IMR-90 (cell line): ENCODE measurements at regions not wholly inside any gene's neighbourhood (a gene's known extent, or its start where the extent isn't known, plus 50 kb on each side); places are given as distances from the start of the nearest gene placed in this dataset.

Experiments used
- ATAC-seq: fragments of 200-7000 bp; cut with Tn5 transposase; 2 replicates; pipeline ENCODE4 v1.9.1; 2020; ENCODE audit warnings: low read depth, mild to moderate bottlenecking, moderate library complexity
- BruUV-seq: library from RNA; stranded (reverse); fragments of 400-500 nt; replicated peaks from 2 replicates; lab custom pipeline; 2021; lab: Mats Ljungman, UMichigan
- CTCF ChIA-PET: fragments of 300-600 bp; formaldehyde crosslinking; extraction: SDS; loops from one replicate; lab custom pipeline; 2021; ENCODE audit warnings: antibody characterized with exemption; lab: Yijun Ruan, JAX
- POLR2A ChIA-PET: fragments of 300-600 bp; sonication (Branson Sonifier 250); formaldehyde crosslinking; loops from one replicate; lab custom pipeline; 2022; ENCODE audit warnings: antibody characterized with exemption; ENCODE audit not compliant: unreplicated experiment; lab: Charles Lee
- DNase-seq: peaks from one replicate; pipeline ENCODE4 v3.0.0; 2013
- H2AFZ ChIP-seq: replicated peaks from 2 replicates; pipeline ENCODE3; 2013; ENCODE audit warnings: low read length, mild to moderate bottlenecking; ENCODE audit not compliant: poor library complexity
- H2AK5ac ChIP-seq: 2 replicates; pipeline ENCODE4 v1.6.1; 2013; ENCODE audit warnings: low read depth, low read length, inconsistent platforms
- H2AK9ac ChIP-seq: replicated peaks from 2 replicates; pipeline ENCODE3; 2013; ENCODE audit warnings: mild to moderate bottlenecking, low read depth, low read length, moderate library complexity; ENCODE audit not compliant: poor library complexity
- H2BK120ac ChIP-seq: 2 replicates; pipeline ENCODE4 v1.6.1; 2013; ENCODE audit warnings: low read depth, low read length, inconsistent platforms
- H2BK15ac ChIP-seq: 3 replicates; pipeline ENCODE4 v1.6.1; 2013; ENCODE audit warnings: low read depth, low read length, inconsistent platforms
- H2BK20ac ChIP-seq: 2 replicates; pipeline ENCODE4 v1.6.1; 2013; ENCODE audit warnings: low read depth, mild to moderate bottlenecking, inconsistent platforms, low read length, moderate library complexity
- H2BK5ac ChIP-seq: 2 replicates; pipeline ENCODE4 v1.6.1; 2013; ENCODE audit warnings: mild to moderate bottlenecking, low read depth, low read length, inconsistent platforms; ENCODE audit not compliant: poor library complexity, severe bottlenecking
- H3K14ac ChIP-seq: replicated peaks from 2 replicates; pipeline ENCODE4 v1.6.1; 2013; ENCODE audit warnings: low read depth, low read length, inconsistent platforms
- H3K18ac ChIP-seq: 2 replicates; pipeline ENCODE4 v1.6.1; 2013; ENCODE audit warnings: low read depth, low read length, control low read depth
- H3K23ac ChIP-seq: 2 replicates; pipeline ENCODE4 v1.6.1; 2013; ENCODE audit warnings: low read depth, low read length, inconsistent platforms
- H3K27ac ChIP-seq: 2 replicates; pipeline ENCODE4 v1.5.1; 2013; ENCODE audit warnings: mild to moderate bottlenecking, control low read depth, low read length; ENCODE audit not compliant: insufficient read depth
- H3K27me3 ChIP-seq: 2 replicates; pipeline ENCODE4 v1.6.1; 2013; ENCODE audit warnings: low read length; ENCODE audit not compliant: control insufficient read depth, insufficient read depth
- H3K36me3 ChIP-seq: 2 replicates; pipeline ENCODE4 v1.6.1; 2013; ENCODE audit warnings: low read length, mixed read lengths; ENCODE audit not compliant: control insufficient read depth, insufficient read depth
- H3K4ac ChIP-seq: 2 replicates; pipeline ENCODE4 v1.6.1; 2013; ENCODE audit warnings: low read depth, low read length, inconsistent platforms
- H3K4me1 ChIP-seq: 2 replicates; pipeline ENCODE4 v1.6.1; 2013; ENCODE audit warnings: low read length, mixed read lengths; ENCODE audit not compliant: control insufficient read depth, insufficient read depth
- H3K4me2 ChIP-seq: 2 replicates; pipeline ENCODE4 v1.6.1; 2013; ENCODE audit warnings: low read depth, mild to moderate bottlenecking, control low read depth, low read length, moderate library complexity
- H3K4me3 ChIP-seq: 2 replicates; pipeline ENCODE4 v1.5.1; 2013; ENCODE audit warnings: low read depth, mild to moderate bottlenecking, control low read depth, low read length, moderate library complexity; ENCODE audit not compliant: insufficient read depth
- H3K56ac ChIP-seq: 2 replicates; pipeline ENCODE4 v1.6.1; 2013; ENCODE audit warnings: low read length, inconsistent platforms; ENCODE audit not compliant: insufficient read depth; ENCODE audit errors: extremely low read depth
- H3K79me1 ChIP-seq, 2 experiments: 2 replicates each; pipeline ENCODE4 v1.6.1; 2013; ENCODE audit warnings: low read length in 2 of 2, inconsistent platforms in 1 of 2, low read depth in 1 of 2
- H3K9ac ChIP-seq: 2 replicates; pipeline ENCODE4 v1.6.1; 2013; ENCODE audit warnings: low read depth, low read length, control low read depth
- H3K9me1 ChIP-seq: 2 replicates; pipeline ENCODE4 v1.6.1; 2013; ENCODE audit warnings: low read length, inconsistent platforms; ENCODE audit not compliant: insufficient read depth
- H3K9me3 ChIP-seq: 2 replicates; pipeline ENCODE4 v1.6.1; 2013; ENCODE audit warnings: low read length; ENCODE audit not compliant: control insufficient read depth, insufficient read depth
- H4K20me1 ChIP-seq: 2 replicates; pipeline ENCODE4 v1.6.1; 2013; ENCODE audit warnings: low read length, inconsistent platforms; ENCODE audit not compliant: insufficient read depth
- H4K5ac ChIP-seq: 2 replicates; pipeline ENCODE4 v1.6.1; 2013; ENCODE audit warnings: mild to moderate bottlenecking, low read depth, low read length, control low read depth
- H4K8ac ChIP-seq, 2 experiments: 2 replicates each; pipeline ENCODE4 v1.6.1; 2013; ENCODE audit warnings: low read depth in 2 of 2, low read length in 2 of 2, control low read depth in 1 of 2, inconsistent platforms in 1 of 2
- H4K91ac ChIP-seq: 2 replicates; pipeline ENCODE4 v1.6.1; 2013; ENCODE audit warnings: low read depth, low read length, inconsistent platforms; ENCODE audit not compliant: insufficient read depth
- BHLHE40 ChIP-seq: fragments of 150-350 bp; IDR thresholded peaks from 2 replicates; pipeline ENCODE4 v1.6.1; 2016; ENCODE audit warnings: mild to moderate bottlenecking, low read depth, low read length
- CEBPB ChIP-seq: IDR thresholded peaks from 2 replicates; pipeline ENCODE4 v1.6.1; 2012; ENCODE audit warnings: low read depth, low read length, improper control_type of control experiment
- CHD1 ChIP-seq: IDR thresholded peaks from 2 replicates; pipeline ENCODE4 v1.6.1; 2012; ENCODE audit warnings: low read depth, low read length, improper control_type of control experiment
- CTCF ChIP-seq: conservative IDR thresholded peaks from 2 replicates; pipeline ENCODE4 v1.5.1; 2012; ENCODE audit warnings: mild to moderate bottlenecking, low read depth, low read length, improper control_type of control experiment
- MAFK ChIP-seq: IDR thresholded peaks from 2 replicates; pipeline ENCODE4 v1.6.1; 2012; ENCODE audit warnings: low read depth, low read length, improper control_type of control experiment
- POLR2A ChIP-seq: IDR thresholded peaks from 2 replicates; pipeline ENCODE4 v1.6.1; 2012; ENCODE audit warnings: mild to moderate bottlenecking, low read depth, low read length
- RAD21 ChIP-seq: IDR thresholded peaks from 2 replicates; pipeline ENCODE4 v1.6.1; 2012; ENCODE audit warnings: low read length, improper control_type of control experiment
- RFX5 ChIP-seq: IDR thresholded peaks from 2 replicates; pipeline ENCODE4 v1.8.0; 2012; ENCODE audit warnings: low read depth, mild to moderate bottlenecking, low read length, moderate library complexity
- SMC3 ChIP-seq: fragments of 150-350 bp; IDR thresholded peaks from 2 replicates; pipeline ENCODE4 v1.6.1; 2016; ENCODE audit warnings: low read depth, mild to moderate bottlenecking, antibody characterized with exemption, low read length, moderate library complexity
- WGBS, 2 experiments: methylation state at CpG; one replicate each; pipeline versions ENCODE4 v1.1.5 to v1.1.7; 2013; ENCODE audit warnings: missing lambda C conversion rate in 2 of 2; ENCODE audit not compliant: insufficient read length in 1 of 2; ENCODE audit errors: extremely low coverage in 2 of 2; 5-methylcytosine and 5-hydroxymethylcytosine counted together
- dilution Hi-C: fragments of 300-500 bp; cut with HindIII; formaldehyde crosslinking; loops from one replicate; pipeline ENCODE4 v1.14.3; 2018; ENCODE audit warnings: low sequenced_read_pairs; ENCODE audit not compliant: unreplicated experiment
- in situ Hi-C: fragments of 300-500 bp; cut with MboI; formaldehyde crosslinking; loops from 3 replicates; pipeline ENCODE4 v1.14.3; 2019; ENCODE audit warnings: low sequenced_read_pairs, inconsistent platforms, mixed read lengths
- intact Hi-C: fragments of 100-400 bp; cut with micrococcal nuclease; formaldehyde crosslinking; loops from 2 replicates; pipeline ENCODE4 v1.10.0; 2022
- TF ChIP-seq, protein P1 (sequence below): fragments of 150-350 bp; IDR thresholded peaks from 2 replicates; pipeline ENCODE4 v1.6.1; 2016; ENCODE audit warnings: low read depth, mild to moderate bottlenecking, low read length, moderate library complexity, borderline replicate concordance

DNA sequence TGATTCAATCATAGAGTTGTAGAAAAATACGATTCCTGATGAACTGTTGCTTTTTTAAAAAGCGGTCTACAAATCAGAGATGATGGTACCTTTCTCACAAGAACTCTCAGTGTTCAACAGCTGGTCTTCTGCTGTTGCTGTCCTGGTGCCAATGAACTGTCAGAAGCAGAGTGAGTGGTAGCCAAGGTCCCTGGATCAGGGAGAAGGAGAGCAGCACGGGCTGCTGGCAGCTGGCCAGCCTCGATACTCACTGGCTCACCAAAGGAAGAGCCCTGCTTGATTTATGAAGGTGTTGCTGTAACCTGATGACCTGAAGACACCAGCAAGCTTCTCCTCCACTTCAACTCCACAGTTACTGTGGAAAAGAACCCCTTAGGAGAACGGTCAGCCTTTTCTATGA, 300.8 kb upstream of the SOX11 start:
- Histone ChIP-seq H3K27ac (no peak overlapping the region), H3K23ac (no peak overlapping the region), H3K9ac (no peak overlapping the region), H3K4ac (no peak overlapping the region), H2BK120ac (no peak overlapping the region), H4K20me1 (no peaks in the 10 kb centered on the region), H3K9me1 (no peaks in the 10 kb centered on the region), H2AFZ (no peak overlapping the region), H3K56ac (no peak overlapping the region), H3K79me1 (no peaks in the 10 kb centered on the region), H2BK20ac (no peak overlapping the region), H4K8ac (no peak overlapping the region), H3K18ac (no peak overlapping the region), H3K14ac (no peak overlapping the region), H4K91ac (no peak overlapping the region), H2BK15ac (no peak overlapping the region), H2AK9ac (no peak overlapping the region), H3K4me2 (no peak overlapping the region), H2BK5ac (no peak overlapping the region), H3K36me3 (no peaks in the 10 kb centered on the region), H3K9me3 (peaks cover 10% of the 10 kb centered on the region), H2AK5ac (no peak overlapping the region), H3K4me3 (no peak overlapping the region), H4K5ac (no peak overlapping the region), H3K4me1 (no peaks in the 10 kb centered on the region), H3K27me3 (no peaks in the 10 kb centered on the region)
- no peak for DNase-seq
- no TSS peak for BruUV-seq
- intact Hi-C loops (no loop called here), in situ Hi-C loops (no loop called here), dilution Hi-C loops (no loop called here)
- no peak for ATAC-seq
- no peak for TF ChIP-seq RFX5
- TF ChIP-seq POLR2A = no peak
- TF ChIP-seq CHD1 = no peak
- TF ChIP-seq MAFK = no peak
- TF ChIP-seq CTCF = no peak
- no peak for TF ChIP-seq SMC3
- TF ChIP-seq BHLHE40 = no peak
- no peak for TF ChIP-seq RAD21
- TF ChIP-seq, protein P1, sequence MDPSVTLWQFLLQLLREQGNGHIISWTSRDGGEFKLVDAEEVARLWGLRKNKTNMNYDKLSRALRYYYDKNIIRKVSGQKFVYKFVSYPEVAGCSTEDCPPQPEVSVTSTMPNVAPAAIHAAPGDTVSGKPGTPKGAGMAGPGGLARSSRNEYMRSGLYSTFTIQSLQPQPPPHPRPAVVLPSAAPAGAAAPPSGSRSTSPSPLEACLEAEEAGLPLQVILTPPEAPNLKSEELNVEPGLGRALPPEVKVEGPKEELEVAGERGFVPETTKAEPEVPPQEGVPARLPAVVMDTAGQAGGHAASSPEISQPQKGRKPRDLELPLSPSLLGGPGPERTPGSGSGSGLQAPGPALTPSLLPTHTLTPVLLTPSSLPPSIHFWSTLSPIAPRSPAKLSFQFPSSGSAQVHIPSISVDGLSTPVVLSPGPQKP = no peak
- TF ChIP-seq CEBPB = no peak
- WGBS, 2 experiments = no CpG with 5 or more reads among the region's 5 CpGs
- ChIA-PET POLR2A (no interaction called here), CTCF (no interaction called here)
